SK-N-DZ (cell line): ENCODE measurements at regions not wholly inside any gene's neighbourhood (a gene's known extent, or its start where the extent isn't known, plus 50 kb on each side); places are given as distances from the start of the nearest gene placed in this dataset.
"Not testable (repeated sequence)": the region's sequence is repeated elsewhere in the genome, so short reads cannot be mapped to it uniquely, and the experiment has no call there.

ENCODE experiments used
- DNase-seq: peaks from one replicate; pipeline ENCODE4 v3.0.0-alpha.2; 2015; ENCODE audit warnings: low spot score

DNA sequence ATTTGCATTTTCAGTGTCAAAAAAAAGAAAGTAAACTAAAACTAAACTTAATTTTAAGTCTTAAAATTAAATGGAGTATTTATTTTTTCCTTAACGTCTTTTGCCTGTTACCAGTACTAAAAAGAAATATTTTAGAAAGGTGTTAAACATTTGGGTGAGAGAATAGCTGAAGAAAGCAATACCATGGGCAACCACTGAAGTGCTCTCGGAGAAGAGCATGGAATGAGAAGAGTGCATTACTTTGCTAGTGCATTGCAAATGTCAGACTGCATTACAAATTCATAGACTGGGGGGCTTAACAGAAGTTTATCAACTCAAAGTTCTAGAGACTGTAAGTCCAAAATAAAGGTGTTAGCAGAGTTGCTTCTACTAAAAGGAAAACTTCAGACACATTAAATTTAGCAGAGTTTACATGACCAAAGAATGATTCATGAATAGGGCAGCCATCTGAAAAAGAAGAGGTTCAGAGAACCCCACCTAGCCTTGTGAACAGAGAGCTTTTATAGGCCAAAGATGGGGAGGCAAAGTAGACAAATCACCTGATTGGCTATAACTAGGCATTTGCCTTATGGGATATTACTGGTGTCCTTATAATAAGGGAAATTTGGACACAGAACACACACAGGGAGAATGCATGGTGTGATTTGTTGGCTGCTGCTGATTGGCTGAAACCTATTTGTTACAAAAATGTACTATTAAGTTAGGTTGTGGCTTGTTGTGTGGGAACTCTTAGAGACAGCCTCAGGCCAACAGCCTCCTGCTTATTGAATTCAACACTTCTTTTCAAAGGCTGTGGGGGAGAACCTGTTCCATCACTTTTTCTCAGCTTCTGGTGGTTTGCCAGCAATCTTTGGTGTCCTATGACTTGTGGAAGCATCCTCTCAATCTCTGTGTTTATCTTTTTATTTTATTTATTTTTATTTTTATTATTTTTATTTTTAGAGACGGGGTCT lies 106.7 kb upstream of the RREB1 start:
- DNase-seq, result no peak

DNA sequence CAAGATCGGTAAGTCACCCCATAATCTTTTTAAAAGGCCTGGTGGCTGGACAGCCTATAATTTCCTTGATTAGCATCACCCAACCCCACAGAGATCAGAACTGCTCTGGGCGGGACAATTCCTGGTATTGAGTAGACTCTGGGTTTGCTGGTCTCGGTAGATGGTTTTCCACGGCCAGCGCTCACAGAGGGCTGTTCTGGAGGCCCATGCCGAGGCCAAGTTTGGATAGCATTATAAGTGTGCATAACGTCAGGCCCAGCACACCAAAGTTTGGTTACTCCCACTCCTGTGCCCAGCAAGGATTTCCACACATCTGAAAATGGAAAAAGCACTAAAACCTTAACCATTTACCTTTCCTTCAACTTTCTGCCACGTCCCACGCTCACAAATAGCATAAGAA lies 104.7 kb upstream of the RREB1 start:
- DNase-seq, result no peak

DNA sequence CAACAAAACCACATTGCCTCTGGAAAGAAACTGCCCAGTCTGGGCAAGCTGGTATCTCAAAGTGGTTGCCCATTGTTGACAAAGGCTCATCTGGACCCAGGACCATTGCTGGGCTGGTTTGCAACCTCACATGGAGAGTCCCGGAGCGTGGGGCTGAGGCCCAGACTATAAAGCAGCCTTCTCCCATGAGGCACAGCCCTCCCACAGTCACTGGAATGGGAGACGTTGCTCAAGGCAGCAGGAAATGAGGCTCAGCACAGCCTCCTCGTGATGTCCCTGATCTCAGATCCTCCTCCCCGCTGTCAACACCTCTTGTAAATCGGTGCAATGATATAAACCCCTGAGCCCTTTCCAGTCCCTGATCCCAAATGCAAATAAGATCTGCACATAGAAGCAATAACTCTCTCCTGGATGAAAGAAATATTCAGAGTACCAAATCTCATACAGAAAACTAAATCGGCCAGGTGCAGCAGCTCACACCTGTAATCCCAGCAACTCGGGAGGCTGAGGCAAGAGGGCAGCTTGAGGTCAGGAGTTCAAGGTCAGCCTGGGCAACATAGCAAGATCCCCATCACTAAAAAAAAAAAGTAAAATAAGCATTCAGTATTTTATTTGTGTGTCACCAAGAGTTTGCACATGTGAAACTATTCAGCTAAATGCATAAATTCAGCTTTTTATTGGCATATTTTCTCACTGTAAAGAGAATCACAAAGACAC lies 103.0 kb upstream of the RREB1 start:
- DNase-seq, result no peak

DNA sequence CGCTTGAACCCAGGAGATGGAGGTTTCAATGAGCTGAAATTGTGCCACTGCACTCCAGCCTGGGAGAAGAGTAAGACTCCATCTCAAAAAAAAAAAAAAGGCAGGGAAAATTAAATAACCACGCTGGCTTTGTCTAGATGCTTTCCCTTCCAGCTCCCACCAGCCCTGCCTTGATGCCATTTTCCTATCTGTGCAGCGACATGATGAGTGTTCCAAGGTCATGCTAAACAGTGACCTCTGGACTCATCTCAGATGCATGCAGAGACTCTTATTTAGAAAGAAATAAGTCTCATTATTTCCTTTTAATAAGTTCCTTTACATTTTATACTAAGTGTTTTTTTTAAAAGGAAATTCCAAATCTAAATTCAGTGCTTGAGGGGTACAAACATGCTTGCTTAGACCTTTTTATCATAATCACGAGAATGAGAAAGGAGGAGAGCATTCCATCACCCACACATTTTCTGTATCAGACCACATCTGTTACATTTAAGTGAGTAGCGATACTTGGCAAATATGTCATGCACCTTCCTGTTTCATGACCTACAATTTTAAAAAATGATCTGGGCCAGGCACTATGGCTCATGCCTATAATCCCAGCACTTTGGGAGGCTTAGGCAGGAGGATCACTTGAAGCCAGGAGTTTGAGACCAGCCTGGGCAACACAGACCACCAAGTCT lies 101.1 kb upstream of the RREB1 start:
- no peak for DNase-seq

DNA sequence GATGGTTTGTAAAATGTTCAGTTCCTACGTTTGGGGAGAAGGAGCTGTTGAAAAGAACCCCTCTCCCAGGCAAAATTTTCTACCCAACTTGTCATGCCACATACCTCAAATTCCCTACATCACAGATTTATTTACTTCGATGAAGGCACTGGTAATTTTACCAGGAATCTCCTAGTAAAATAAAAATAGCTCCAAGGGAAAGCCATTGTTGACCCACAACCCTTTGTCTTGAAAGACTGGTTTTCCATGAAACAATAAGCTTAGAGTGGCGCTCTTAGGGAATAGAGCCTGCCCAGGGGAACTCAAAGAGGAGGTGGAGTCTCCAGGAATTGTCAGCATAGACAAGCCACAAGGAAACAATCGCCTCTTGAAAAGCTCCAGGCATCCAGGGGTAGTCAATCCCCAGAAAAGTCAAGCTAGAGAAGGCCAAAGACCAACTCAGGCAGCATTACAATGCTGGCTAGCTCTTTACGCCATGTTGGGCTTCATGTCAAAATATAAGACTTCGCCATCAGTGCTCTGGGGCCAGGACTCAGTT lies 99.2 kb upstream of the RREB1 start:
- no peak for DNase-seq

DNA sequence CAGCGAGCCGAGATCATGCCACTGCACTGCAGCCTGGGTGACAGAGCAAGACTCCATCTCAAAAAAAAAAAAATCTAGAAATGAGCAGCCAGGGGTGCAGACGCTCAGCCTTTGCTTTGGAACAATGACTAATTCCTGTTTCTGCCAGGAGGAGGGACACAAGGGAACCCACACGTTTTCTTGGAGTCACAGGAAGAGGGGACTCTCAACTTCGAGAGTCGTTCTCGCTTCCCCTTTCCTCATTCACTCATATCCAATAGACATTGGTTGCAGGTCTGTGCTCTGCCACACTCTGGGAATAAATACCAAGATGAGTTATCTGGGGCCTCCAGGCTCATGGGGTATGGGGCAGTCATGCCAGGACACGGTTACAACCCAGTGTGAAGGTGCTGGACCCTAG lies 91.5 kb upstream of the RREB1 start:
- DNase-seq, result no peak

DNA sequence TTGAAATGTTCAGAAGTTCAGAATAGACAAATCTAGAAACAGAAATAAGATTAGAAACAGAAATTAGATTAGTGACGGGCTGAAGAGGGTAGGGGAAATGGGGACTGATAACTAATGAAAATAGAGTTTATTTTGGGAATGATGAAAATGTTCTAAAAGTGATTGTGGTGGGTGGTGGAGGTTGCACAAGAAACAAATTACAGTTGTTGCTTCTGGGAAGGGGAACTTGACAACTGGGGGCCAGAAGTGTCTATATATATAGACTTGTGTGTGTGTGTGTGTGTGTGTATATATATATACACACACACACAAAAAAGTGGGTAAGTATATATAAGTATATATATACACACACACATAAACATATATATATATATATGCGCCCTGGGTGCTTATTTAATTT lies 86.5 kb upstream of the RREB1 start:
- DNase-seq, result no peak

DNA sequence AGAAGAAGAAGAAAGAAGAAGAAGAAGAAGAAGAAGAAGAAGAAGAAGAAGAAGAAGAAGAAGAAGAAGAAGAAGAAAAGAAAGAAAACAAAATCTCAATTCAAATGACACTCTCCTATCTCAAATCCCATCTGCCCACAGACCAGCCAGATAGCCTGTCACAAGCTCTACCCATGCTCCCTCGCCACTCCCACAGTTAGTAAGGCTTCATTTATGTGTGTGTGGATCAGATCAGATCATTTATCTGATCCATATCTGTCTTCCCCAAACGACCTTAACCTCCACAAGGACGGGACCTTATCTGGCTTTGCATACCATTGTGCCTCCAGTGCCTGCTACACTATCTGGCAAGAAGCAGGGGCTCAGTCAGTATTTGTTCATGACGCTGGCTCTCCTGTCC lies 81.9 kb upstream of the RREB1 start:
- no peak for DNase-seq

DNA sequence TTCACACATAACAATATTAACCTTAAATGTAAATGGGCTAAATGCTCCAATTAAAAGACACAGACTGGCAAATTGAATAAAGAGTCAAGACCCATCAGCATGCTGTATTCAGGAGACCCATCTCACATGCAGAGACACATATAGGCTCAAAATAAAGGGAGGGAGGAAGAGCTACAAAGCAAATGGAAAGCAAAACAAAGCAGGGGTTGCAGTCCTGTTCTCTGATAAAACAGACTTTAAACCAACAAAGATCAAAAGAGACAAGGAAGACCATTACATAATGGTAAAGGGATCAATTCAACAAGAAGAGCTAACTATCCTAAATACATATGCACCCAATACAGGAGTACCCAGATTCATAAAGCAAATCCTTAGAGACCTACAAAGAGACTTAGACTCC lies 78.8 kb upstream of the RREB1 start:
- DNase-seq, result not testable (repeated sequence)

DNA sequence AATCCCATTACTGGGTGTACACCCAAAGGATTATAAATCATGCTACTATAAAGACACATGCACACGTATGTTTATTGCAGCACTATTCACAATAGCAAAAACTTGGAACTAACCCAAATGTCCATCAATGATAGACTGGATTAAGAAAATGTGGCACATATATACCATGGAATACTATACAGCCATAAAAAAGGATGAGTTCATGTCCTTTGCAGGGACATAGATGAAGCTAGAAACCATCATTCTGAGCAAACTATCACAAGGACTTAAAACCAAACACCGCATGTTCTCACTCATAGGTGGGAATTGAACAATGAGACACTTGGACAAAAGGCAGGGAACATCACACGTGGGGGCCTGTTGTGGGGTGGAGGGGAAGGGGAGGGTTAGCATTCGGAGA lies 76.8 kb upstream of the RREB1 start:
- not testable (repeated sequence) for DNase-seq

DNA sequence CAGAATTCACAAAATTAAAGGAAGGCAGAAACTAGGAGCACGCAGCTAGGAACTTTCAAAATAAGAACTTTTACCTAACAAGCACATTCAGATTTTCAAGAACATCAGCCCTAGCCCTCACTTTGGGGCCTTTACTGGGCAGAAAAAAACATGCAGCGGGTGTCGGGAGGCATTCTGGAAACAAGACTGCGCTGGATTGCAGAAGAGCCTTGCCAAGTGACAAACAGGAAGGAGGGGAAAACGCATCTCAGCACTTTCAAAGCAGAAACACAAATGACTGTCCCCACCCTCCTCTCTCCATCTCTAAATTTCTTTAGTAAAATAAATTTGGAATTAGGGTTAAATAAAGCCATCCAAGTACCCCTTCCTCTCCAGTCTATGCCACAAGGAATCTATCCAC lies 74.6 kb upstream of the RREB1 start:
- no peak for DNase-seq

DNA sequence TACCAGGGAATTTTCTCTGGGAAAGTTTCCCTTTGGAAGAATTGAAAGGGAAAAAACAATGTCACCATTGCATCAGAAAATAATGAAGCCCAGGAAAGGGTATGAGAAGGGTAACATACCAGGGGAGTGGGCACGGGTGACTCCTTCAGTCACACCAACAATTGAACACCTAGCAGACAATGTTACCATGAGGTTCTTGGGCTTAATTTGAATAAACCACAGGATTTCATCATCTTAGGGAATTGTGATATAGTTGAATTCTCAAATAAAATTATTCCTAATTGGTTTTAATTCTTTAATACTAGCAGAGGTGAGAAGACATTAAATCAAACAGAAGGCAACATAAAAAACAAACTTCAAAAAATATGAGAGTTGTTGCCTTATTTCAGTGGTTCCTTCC lies 73.7 kb upstream of the RREB1 start:
- DNase-seq, result no peak

DNA sequence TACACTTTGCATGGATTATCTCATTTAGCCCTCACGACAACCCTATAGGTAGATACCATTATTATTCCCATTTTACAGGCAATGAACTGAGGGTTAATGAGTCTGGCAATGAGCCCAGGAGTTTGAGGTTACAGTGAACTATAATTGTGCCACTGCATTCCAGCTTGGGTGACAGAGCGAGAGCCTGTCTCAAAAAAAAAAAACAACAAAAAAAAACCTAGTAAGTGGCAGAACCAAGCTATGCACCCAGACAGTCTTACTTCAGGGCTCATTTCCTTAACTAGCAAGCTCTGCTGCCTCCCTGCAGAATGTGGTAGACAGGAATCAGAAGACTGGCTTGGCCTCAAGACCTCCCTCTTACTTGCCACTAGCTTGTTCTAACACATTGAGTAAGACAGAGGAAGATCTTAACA lies 71.9 kb upstream of the RREB1 start:
- no peak for DNase-seq

DNA sequence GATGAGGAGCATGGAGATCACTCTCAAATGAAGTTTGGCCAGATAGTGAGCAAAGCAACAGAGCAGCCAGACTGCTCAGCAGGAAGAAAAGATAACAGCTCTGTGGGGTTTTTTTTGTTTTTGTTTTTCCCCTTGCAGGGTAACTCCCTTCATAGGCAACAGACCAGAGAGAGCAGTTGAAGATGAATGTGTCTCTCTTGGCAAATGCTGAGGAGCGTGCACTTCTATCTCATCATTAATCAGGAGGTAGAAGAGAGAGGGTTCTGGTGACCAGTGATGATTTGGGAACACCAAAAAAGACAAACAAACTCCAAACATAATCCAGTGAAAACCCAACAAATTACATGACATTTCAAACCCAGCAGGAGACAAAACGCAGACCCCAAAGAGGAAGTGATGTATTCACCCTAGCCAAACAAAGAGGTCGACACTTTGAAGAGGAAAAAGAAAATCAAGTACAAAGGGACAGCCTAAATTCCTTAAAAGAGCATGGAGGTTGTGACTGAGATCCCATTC lies 66.2 kb upstream of the RREB1 start:
- DNase-seq, result no peak

DNA sequence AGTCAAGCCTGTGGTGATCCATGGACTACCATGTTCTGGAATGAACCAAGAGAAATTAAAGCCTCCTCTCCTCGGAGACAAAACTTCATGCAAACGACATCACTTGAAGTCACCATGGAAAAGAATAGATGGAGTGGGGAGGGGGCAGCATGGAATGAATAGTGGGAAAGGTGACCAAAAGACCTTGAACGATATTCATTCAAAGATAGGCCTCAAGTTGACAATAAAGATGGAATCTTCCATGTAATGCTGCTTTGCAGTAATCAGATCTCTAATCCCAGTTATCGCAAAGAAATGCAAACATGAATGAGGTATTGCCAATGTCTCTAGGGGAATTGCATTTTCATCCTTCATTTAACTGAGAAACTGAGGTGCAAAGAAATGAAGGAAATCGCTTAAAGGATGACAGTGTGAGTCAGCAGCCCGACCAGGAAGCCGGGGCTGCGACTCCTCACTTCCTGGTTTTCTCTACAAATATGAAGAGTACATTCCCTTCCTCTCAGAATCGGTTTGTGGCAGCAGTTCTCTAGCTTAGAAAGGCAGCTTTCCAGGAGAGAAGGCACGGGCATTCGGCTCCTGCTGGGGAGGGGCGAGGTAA lies 65.6 kb upstream of the RREB1 start:
- no peak for DNase-seq

DNA sequence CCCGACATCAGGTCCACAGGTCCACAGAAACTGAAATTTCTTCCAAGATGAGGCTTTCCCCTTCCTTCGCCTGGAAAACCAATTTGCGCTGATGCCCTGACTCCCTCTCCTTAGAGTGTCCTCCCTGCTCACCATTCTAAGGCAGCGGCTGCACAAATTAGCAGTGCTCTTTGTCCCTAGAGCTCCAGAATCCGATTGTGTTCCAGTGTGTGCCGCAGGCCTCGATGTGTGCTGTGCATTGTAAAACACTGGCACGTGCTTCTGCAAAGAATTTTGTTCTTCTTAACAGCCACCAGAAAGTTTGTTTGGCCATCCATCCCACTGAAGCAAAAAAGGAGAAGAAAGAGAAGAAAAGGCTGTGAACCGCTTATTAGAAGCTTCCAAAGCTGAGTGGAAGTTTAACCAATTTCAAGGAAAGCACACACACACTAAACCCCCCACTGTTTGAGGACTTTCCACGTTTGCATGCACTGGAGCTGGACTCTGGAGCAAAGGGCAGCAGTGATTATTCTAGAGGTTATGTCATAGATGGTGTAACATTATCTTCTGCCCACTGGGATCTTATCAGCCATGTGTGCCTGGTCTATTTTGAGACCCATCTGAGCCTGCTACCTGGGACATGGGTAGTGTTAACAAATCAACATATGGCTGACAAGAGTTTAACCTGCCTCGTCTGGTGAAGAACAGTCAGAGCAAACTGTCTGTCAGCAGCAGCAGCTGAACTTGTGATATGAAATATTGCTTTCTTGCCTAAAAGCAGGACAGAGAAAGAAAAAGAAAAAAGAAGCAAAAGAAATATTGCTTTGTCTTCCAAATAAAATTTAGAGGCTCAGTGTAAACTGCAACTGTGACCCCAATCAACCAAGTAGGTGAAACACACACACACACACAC lies 64.9 kb upstream of the RREB1 start:
- no peak for DNase-seq

DNA sequence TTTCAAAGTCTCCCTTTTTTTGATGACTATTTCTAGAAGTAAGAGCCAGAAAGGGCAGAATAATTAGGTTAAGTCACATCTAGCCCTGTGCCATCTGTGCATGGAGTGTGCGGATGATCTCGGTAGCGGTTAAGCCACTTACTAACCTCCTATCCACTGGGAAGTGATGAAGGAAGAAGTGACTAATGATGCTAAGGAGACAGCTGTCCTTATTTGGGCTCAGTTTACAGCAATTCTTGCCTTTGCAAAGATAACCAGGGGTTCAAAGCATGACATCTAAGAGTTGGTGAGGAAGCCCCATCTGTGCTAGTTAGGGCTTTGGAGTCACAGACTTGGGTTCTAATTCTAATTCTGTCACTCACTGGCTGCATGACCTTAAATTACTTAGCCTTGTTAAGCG lies 62.4 kb upstream of the RREB1 start:
- no peak for DNase-seq

DNA sequence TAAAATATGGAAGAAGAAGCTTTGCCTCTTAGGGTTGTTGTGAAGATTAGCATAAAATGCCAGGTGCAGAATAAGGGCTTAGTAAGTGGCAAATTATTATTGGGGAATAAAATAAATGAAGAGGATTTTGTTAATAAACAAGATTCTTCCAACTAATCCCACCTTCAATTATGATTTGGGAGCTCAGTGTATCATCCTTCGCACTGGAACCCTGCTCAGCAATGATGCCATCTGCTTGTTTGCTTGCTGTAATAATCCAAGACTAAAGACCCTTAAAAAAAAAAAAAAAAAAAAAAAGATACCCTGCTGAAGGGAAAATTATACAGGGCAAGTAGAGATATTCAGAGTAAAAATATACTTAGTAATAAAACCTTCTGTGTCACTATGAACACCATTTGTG lies 62.0 kb upstream of the RREB1 start:
- DNase-seq, result no peak

DNA sequence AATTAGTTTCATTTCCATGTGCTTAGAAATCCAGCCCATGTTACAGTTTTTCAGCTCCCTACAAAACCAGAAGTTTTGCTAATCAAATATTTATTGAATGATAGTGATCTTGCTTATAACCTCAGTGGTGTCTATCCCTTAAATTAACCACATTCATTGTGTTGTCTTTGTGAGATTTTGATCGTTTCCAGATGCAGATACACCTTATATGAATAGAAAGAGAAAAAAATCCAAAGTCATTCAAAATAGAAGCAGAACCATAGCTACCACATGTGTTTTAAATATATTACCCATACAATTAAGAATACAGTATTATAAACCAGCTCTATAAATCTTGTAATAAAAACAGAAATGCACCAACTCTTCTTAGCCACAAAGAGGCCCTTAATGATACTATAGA lies 60.6 kb upstream of the RREB1 start:
- DNase-seq, result no peak

DNA sequence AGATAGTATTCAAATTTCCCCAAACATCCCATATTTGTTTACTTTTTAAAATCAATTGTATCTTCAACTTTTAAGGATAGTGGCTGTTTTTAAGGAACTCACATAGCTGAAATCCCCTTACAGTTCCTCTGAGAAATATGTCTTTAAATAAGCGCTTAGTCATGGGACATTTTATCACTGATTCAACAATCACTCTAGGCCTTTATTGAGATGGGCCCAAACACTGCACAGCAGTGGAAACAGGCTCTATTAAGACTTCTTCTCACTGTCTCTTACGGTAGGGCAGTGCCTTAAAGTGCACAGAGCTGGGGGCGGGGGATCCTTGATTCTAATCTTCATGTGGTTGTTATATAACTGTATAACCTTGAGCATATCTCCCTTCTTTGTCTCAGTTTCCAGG lies 59.8 kb upstream of the RREB1 start:
- DNase-seq, result no peak

DNA sequence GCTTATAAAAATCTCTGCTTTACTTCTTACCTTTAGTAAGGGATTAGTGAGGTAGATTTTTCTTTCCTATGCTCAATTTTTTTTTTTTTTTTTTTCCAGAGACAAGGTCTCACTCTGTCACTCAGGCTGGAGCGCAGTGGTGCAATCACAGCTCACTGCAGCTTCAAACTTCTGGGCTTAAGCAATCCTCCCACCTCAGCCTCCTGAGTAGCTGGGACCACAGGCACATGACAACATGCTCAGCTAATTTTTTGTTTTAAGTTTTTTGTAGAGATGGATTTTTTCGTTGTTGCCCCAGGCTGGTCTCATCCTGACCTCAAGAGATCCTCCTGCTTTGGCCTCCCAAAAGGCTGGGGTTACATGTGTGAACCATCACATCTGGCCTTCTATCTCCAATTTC lies 58.9 kb upstream of the RREB1 start:
- DNase-seq, result no peak
